ENCODE measurements at regions not wholly inside any gene's neighbourhood (a gene's known extent, or its start where the extent isn't known, plus 50 kb on each side); places are given as distances from the start of the nearest gene placed in this dataset.

DNA sequence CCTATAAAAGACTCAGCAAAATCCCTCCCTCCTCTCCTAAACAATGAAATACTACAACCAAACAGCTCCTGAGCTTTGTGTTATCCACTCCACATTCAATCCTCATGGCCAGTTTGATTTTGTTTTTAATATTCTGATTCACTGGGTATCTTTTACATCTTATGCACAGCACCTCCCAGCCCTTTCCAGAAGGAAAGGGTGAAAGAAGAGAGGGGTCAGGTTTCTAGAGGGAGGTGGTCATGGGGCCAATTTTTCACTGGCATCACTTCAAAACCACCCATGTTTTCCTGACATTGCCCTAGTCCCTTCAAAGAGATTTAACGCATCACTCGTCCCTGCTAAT is 315.6 kb downstream of the LPIN1 start:
- TF ChIP-seq EZH2 (IDR thresholded peaks at IDR 0.05; ENCODE audit: borderline replicate concordance, low read depth, low read length, severe bottlenecking): no peak
- no peak for TF ChIP-seq CTCF (IDR thresholded peaks at IDR 0.05; ENCODE audit: extremely low read depth in 1 of 2, insufficient read depth in 1 of 2, low read depth in 1 of 2, low read length in 2 of 2)
- no peak for TF ChIP-seq POLR2AphosphoS5 (IDR thresholded peaks at IDR 0.05; ENCODE audit: insufficient read depth, low read depth, low read length)
- no peak for TF ChIP-seq POLR2A (IDR thresholded peaks at IDR 0.05; ENCODE audit: low read depth, low read length)
- no peak for TF ChIP-seq JUN (IDR thresholded peaks at IDR 0.05; ENCODE audit: borderline replicate concordance, insufficient read depth, insufficient read length, low read depth)
- TF ChIP-seq GATA2 (IDR thresholded peaks at IDR 0.05; ENCODE audit: insufficient read depth, insufficient read length, low read depth, low read length): no peak
- TF ChIP-seq MAX (IDR thresholded peaks at IDR 0.05; ENCODE audit: insufficient read depth, insufficient read length): no peak
- TF ChIP-seq MYC (IDR thresholded peaks at IDR 0.05; ENCODE audit: low read depth, low read length): no peak
- TF ChIP-seq FOS (IDR thresholded peaks at IDR 0.05; ENCODE audit: borderline replicate concordance, insufficient read depth, low read length): no peak

Measured in endothelial cell of umbilical vein (primary cell).